Mesenchymal stem cell (in vitro differentiated cells and primary cell): ENCODE measurements at regions not wholly inside any gene's neighbourhood (a gene's known extent, or its start where the extent isn't known, plus 50 kb on each side); places are given as distances from the start of the nearest gene placed in this dataset.

Source experiments
- DNase-seq: peaks from one replicate; pipeline ENCODE4 v3.0.0-alpha.2; 2013
- H2AFZ ChIP-seq: one replicate; pipeline ENCODE4 v1.6.1; 2013; ENCODE audit warnings: low read depth, mild to moderate bottlenecking, control low read depth, inconsistent platforms, low read length, moderate library complexity
- H2AK5ac ChIP-seq: 2 replicates; pipeline ENCODE4 v1.6.1; 2013; ENCODE audit warnings: low read length, moderate library complexity, mild to moderate bottlenecking, inconsistent platforms; ENCODE audit not compliant: severe bottlenecking
- H2BK120ac ChIP-seq: one replicate; pipeline ENCODE4 v1.6.1; 2013; ENCODE audit warnings: low read depth, mild to moderate bottlenecking, inconsistent platforms, low read length, moderate library complexity
- H2BK12ac ChIP-seq, 2 experiments: one replicate each; pipeline ENCODE4 v1.6.1; 2013; ENCODE audit warnings: inconsistent platforms in 2 of 2, low read length in 2 of 2, mild to moderate bottlenecking in 2 of 2, moderate library complexity in 2 of 2, control low read depth in 1 of 2
- H2BK15ac ChIP-seq: one replicate; pipeline ENCODE4 v1.6.1; 2013; ENCODE audit warnings: mild to moderate bottlenecking, low read depth, inconsistent platforms; ENCODE audit not compliant: poor library complexity, severe bottlenecking
- H2BK5ac ChIP-seq: 2 replicates; pipeline ENCODE4 v1.6.1; 2013; ENCODE audit warnings: low read depth, mild to moderate bottlenecking, low read length, control low read depth, inconsistent platforms; ENCODE audit not compliant: poor library complexity, severe bottlenecking
- H3K14ac ChIP-seq, 2 experiments: one replicate each; pipeline ENCODE4 v1.6.1; 2013; ENCODE audit warnings: inconsistent platforms in 2 of 2, low read length in 2 of 2, control low read depth in 1 of 2, mild to moderate bottlenecking in 1 of 2, moderate library complexity in 1 of 2
- H3K18ac ChIP-seq, 2 experiments: one replicate each; pipeline ENCODE4 v1.6.1; 2013; ENCODE audit warnings: inconsistent platforms in 2 of 2, low read length in 2 of 2, control low read depth in 1 of 2, low read depth in 1 of 2, mild to moderate bottlenecking in 1 of 2
- H3K23ac ChIP-seq, 2 experiments: one replicate each; pipeline ENCODE4 v1.6.1; 2013; ENCODE audit warnings: inconsistent platforms in 2 of 2, low read length in 2 of 2, mild to moderate bottlenecking in 2 of 2, moderate library complexity in 2 of 2, control low read depth in 1 of 2
- H3K27ac ChIP-seq: 2 replicates; pipeline ENCODE4 v1.5.1; 2013; ENCODE audit warnings: mild to moderate bottlenecking, moderate library complexity, low read length, control low read depth, inconsistent platforms; ENCODE audit not compliant: poor library complexity, severe bottlenecking
- H3K27me3 ChIP-seq, 2 experiments: 2 replicates each; pipeline versions ENCODE4 v1.6.1 to v1.7.0; 2013; ENCODE audit warnings: low read length in 2 of 2, mild to moderate bottlenecking in 2 of 2, moderate library complexity in 2 of 2, control low read depth in 1 of 2, inconsistent platforms in 1 of 2; ENCODE audit not compliant: control insufficient read depth in 1 of 2, insufficient read depth in 1 of 2
- H3K36me3 ChIP-seq, 2 experiments: 2 replicates each; pipeline versions ENCODE4 v1.6.1 to v1.7.0; 2013; ENCODE audit warnings: low read length in 2 of 2, control low read depth in 1 of 2, inconsistent platforms in 1 of 2, low read depth in 1 of 2, mild to moderate bottlenecking in 1 of 2; ENCODE audit not compliant: insufficient read depth in 2 of 2, control insufficient read depth in 1 of 2
- H3K4ac ChIP-seq, 2 experiments: one replicate each; pipeline ENCODE4 v1.6.1; 2013; ENCODE audit warnings: inconsistent platforms in 2 of 2, low read length in 2 of 2, mild to moderate bottlenecking in 2 of 2, moderate library complexity in 2 of 2, control low read depth in 1 of 2, low read depth in 1 of 2
- H3K4me1 ChIP-seq: 2 replicates; pipeline ENCODE4 v1.6.1; 2013; ENCODE audit warnings: low read depth, low read length, control low read depth; ENCODE audit not compliant: control insufficient read depth, insufficient read depth
- H3K4me2 ChIP-seq: 2 replicates; pipeline ENCODE4 v1.6.1; 2013; ENCODE audit warnings: low read length, mild to moderate bottlenecking, inconsistent platforms; ENCODE audit not compliant: poor library complexity, severe bottlenecking
- H3K4me3 ChIP-seq, 2 experiments: 2 replicates each; pipeline versions ENCODE4 v1.5.1 to v1.7.0; 2013; ENCODE audit warnings: low read length in 2 of 2, mild to moderate bottlenecking in 2 of 2, control low read depth in 1 of 2, low read depth in 1 of 2; ENCODE audit not compliant: insufficient read depth in 1 of 2
- H3K79me1 ChIP-seq: replicated peaks from 2 replicates; pipeline ENCODE4 v1.6.1; 2013; ENCODE audit warnings: mild to moderate bottlenecking, control low read depth, low read length, inconsistent platforms; ENCODE audit not compliant: poor library complexity, severe bottlenecking
- H3K9ac ChIP-seq: 2 replicates; pipeline ENCODE4 v1.7.0; 2013; ENCODE audit warnings: mild to moderate bottlenecking, low read length, moderate library complexity
- H3K9me3 ChIP-seq: 2 replicates; pipeline ENCODE4 v1.7.0; 2013; ENCODE audit warnings: mild to moderate bottlenecking, low read length; ENCODE audit not compliant: control insufficient read depth
- H4K8ac ChIP-seq: one replicate; pipeline ENCODE4 v1.6.1; 2013; ENCODE audit warnings: inconsistent platforms, mild to moderate bottlenecking, low read length, moderate library complexity
- H4K91ac ChIP-seq: one replicate; pipeline ENCODE4 v1.6.1; 2013; ENCODE audit warnings: mild to moderate bottlenecking, low read length, inconsistent platforms
- WGBS: methylation state at CpG from one replicate; pipeline ENCODE4 v1.1.7; 2013; ENCODE audit warnings: mixed read lengths; 5-methylcytosine and 5-hydroxymethylcytosine counted together

- no peak overlapping the region for H3K14ac ChIP-seq
Observed at GRCh38 chr6:71460933-71461332, 172.3 kb downstream of the OGFRL1 start.

GRCh38 chr6:71463061-71463460 is 174.4 kb downstream of the OGFRL1 start:
- Histone ChIP-seq H2BK15ac (no peak overlapping the region), H2AFZ (no peak overlapping the region), H2AK5ac (no peak overlapping the region), H3K23ac (no peak overlapping the region), H3K9me3 (peaks cover 32% of the 10 kb centered on the region), H4K91ac (no peak overlapping the region), H3K4ac (no peak overlapping the region), H3K4me3 (no peak overlapping the region), H3K9ac (no peak overlapping the region), H4K8ac (no peak overlapping the region), H3K4me1 (no peaks in the 10 kb centered on the region), H3K18ac (no peak overlapping the region), H2BK120ac (no peak overlapping the region), H3K4me2 (no peak overlapping the region), H2BK12ac (no peak overlapping the region), H3K27me3 (no peaks in the 10 kb centered on the region), H3K27ac (no peak overlapping the region), H3K36me3 (no peaks in the 10 kb centered on the region), H3K14ac (no peak overlapping the region), H3K79me1 (no peaks in the 10 kb centered on the region), H2BK5ac (no peak overlapping the region)
- 100% methylated on average over 1 of the region's 1 CpG for WGBS
- DNase-seq = no peak

More at GRCh38 chr6:71460933-71461332, 172.3 kb downstream of the OGFRL1 start:
- Histone ChIP-seq H3K27ac (peak overlapping the region; percentile 85), H2BK12ac (no peak overlapping the region), H3K4ac (peak overlapping the region in 1 of 2 experiments; percentile 26), H3K4me2 (peak overlapping the region; percentile 40), H3K79me1 (no peaks in the 10 kb centered on the region), H2BK5ac (no peak overlapping the region), H2AK5ac (no peak overlapping the region), H3K4me1 (no peaks in the 10 kb centered on the region), H4K8ac (no peak overlapping the region), H3K27me3 (no peaks in the 10 kb centered on the region), H3K4me3 (no peak overlapping the region), H3K9me3 (peaks cover 23% of the 10 kb centered on the region), H3K23ac (no peak overlapping the region), H2AFZ (no peak overlapping the region), H3K36me3 (no peaks in the 10 kb centered on the region), H3K18ac (no peak overlapping the region), H2BK120ac (no peak overlapping the region), H2BK15ac (no peak overlapping the region), H3K9ac (no peak overlapping the region), H4K91ac (no peak overlapping the region)
- DNase-seq = peak; percentile 37
- WGBS = 50% methylated on average over 2 of the region's 3 CpGs

- H3K79me1 ChIP-seq = no peaks in the 10 kb centered on the region
- H2AFZ ChIP-seq = no peak overlapping the region
- no peak overlapping the region for H3K9ac ChIP-seq
- no peak overlapping the region for H2BK12ac ChIP-seq
- H4K91ac ChIP-seq = no peak overlapping the region
- H3K36me3 ChIP-seq = no peaks in the 10 kb centered on the region
- H3K4me3 ChIP-seq = no peak overlapping the region
- no peak overlapping the region for H2BK5ac ChIP-seq
- H3K18ac ChIP-seq = no peak overlapping the region
- H3K4me1 ChIP-seq = peaks cover 2% of the 10 kb centered on the region
- 43% methylated on average over 1 of the region's 1 CpG for WGBS
- H3K14ac ChIP-seq = no peak overlapping the region
- H2AK5ac ChIP-seq = no peak overlapping the region
- peaks cover 32% of the 10 kb centered on the region for H3K9me3 ChIP-seq
- no peak overlapping the region for H3K23ac ChIP-seq
- no peak overlapping the region for H2BK15ac ChIP-seq
- H3K4ac ChIP-seq = no peak overlapping the region
- no peak overlapping the region for H3K27ac ChIP-seq
- no peak overlapping the region for H4K8ac ChIP-seq
- no peak for DNase-seq
- no peak overlapping the region for H3K4me2 ChIP-seq
- no peak overlapping the region for H2BK120ac ChIP-seq
- no peaks in the 10 kb centered on the region for H3K27me3 ChIP-seq
Observed at GRCh38 chr6:71465096-71465495, 176.5 kb downstream of the OGFRL1 start.

- no peak for DNase-seq
- 100% methylated on average over 1 of the region's 1 CpG for WGBS
- Histone ChIP-seq H3K27me3 (no peaks in the 10 kb centered on the region), H2BK15ac (no peak overlapping the region), H3K4ac (no peak overlapping the region), H3K4me3 (no peak overlapping the region), H3K23ac (no peak overlapping the region), H3K9me3 (peaks cover 32% of the 10 kb centered on the region), H4K91ac (no peak overlapping the region), H2BK5ac (no peak overlapping the region), H3K27ac (no peak overlapping the region), H3K79me1 (no peaks in the 10 kb centered on the region), H3K9ac (no peak overlapping the region), H3K36me3 (no peaks in the 10 kb centered on the region), H2AK5ac (no peak overlapping the region), H3K4me2 (no peak overlapping the region), H3K18ac (no peak overlapping the region), H2BK12ac (no peak overlapping the region), H4K8ac (no peak overlapping the region), H3K4me1 (peaks cover 2% of the 10 kb centered on the region), H2BK120ac (no peak overlapping the region), H3K14ac (no peak overlapping the region), H2AFZ (no peak overlapping the region)
Observed at GRCh38 chr6:71466362-71466761, 177.8 kb downstream of the OGFRL1 start.
